IMR-90 (cell line): ENCODE measurements at regions not wholly inside any gene's neighbourhood (a gene's known extent, or its start where the extent isn't known, plus 50 kb on each side); places are given as distances from the start of the nearest gene placed in this dataset.

Source experiments
- RFX5 ChIP-seq: IDR thresholded peaks from 2 replicates; pipeline ENCODE4 v1.8.0; 2012; ENCODE audit warnings: low read depth, mild to moderate bottlenecking, low read length, moderate library complexity
- SMC3 ChIP-seq: fragments of 150-350 bp; IDR thresholded peaks from 2 replicates; pipeline ENCODE4 v1.6.1; 2016; ENCODE audit warnings: low read depth, mild to moderate bottlenecking, antibody characterized with exemption, low read length, moderate library complexity
- TF ChIP-seq, protein P1 (sequence below): conservative IDR thresholded peaks from 2 replicates; pipeline ENCODE4 v1.5.1; 2012; ENCODE audit warnings: mild to moderate bottlenecking, low read depth, low read length, improper control_type of control experiment
- TF ChIP-seq, protein P2 (sequence below): fragments of 150-350 bp; IDR thresholded peaks from 2 replicates; pipeline ENCODE4 v1.6.1; 2016; ENCODE audit warnings: low read depth, mild to moderate bottlenecking, low read length, moderate library complexity, borderline replicate concordance

DNA sequence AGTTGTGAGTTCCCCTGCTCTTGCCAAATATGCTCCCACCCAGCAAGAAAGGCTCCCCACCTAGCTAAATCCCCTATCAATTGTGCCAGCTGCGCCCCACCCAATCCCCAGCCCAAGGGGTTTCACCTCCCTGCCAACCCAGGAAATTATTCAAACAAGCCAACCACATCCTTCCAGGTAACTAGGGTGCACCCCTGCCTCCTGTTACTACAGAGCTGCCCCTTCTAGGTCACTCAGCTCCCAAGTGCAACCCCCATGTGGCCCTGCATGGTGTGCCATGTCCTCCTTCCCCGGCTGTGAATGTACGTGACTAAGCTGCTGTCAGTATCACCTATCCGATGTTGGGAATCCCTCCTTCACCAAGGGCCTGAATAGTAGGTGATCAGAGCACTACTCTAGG, 91.2 kb upstream of the LDAH start:
- no peak for TF ChIP-seq SMC3
- TF ChIP-seq, protein P1, sequence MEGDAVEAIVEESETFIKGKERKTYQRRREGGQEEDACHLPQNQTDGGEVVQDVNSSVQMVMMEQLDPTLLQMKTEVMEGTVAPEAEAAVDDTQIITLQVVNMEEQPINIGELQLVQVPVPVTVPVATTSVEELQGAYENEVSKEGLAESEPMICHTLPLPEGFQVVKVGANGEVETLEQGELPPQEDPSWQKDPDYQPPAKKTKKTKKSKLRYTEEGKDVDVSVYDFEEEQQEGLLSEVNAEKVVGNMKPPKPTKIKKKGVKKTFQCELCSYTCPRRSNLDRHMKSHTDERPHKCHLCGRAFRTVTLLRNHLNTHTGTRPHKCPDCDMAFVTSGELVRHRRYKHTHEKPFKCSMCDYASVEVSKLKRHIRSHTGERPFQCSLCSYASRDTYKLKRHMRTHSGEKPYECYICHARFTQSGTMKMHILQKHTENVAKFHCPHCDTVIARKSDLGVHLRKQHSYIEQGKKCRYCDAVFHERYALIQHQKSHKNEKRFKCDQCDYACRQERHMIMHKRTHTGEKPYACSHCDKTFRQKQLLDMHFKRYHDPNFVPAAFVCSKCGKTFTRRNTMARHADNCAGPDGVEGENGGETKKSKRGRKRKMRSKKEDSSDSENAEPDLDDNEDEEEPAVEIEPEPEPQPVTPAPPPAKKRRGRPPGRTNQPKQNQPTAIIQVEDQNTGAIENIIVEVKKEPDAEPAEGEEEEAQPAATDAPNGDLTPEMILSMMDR, result no peak
- TF ChIP-seq RFX5, result no peak
- TF ChIP-seq, protein P2, sequence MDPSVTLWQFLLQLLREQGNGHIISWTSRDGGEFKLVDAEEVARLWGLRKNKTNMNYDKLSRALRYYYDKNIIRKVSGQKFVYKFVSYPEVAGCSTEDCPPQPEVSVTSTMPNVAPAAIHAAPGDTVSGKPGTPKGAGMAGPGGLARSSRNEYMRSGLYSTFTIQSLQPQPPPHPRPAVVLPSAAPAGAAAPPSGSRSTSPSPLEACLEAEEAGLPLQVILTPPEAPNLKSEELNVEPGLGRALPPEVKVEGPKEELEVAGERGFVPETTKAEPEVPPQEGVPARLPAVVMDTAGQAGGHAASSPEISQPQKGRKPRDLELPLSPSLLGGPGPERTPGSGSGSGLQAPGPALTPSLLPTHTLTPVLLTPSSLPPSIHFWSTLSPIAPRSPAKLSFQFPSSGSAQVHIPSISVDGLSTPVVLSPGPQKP, result no peak
